B cell (primary cell): ENCODE measurements at regions not wholly inside any gene's neighbourhood (a gene's known extent, or its start where the extent isn't known, plus 50 kb on each side); places are given as distances from the start of the nearest gene placed in this dataset.

Experiments
- ATAC-seq: fragments of 200-7000 bp; cut with Tn5 transposase; one replicate; pipeline ENCODE4 v1.10.0; 2021; ENCODE audit warnings: low read depth, mild to moderate bottlenecking, moderate number of reproducible peaks, moderate library complexity
- CTCF ChIA-PET: fragments of 350-600 bp; sonication (Branson Sonifier 250); formaldehyde crosslinking; loops from one replicate; lab custom pipeline; 2021; ENCODE audit warnings: antibody characterized with exemption, inconsistent platforms; lab: Charles Lee
- POLR2A ChIA-PET: fragments of 350-600 bp; sonication (Branson Sonifier 250); formaldehyde crosslinking; loops from one replicate; lab custom pipeline; 2021; ENCODE audit warnings: antibody characterized with exemption; lab: Charles Lee
- DNase-seq: peaks from one replicate; pipeline ENCODE4 v3.0.0; 2013
- H2AFZ ChIP-seq: 2 replicates; pipeline ENCODE4 v1.6.1; 2012; ENCODE audit warnings: mild to moderate bottlenecking, low read depth, low read length; ENCODE audit not compliant: insufficient read depth, poor library complexity, severe bottlenecking
- H3K27ac ChIP-seq, 2 donors: 1 replicate in 1 of 2; 2 replicates in 1 of 2; pipeline ENCODE4 v1.5.1; 2012 to 2013; ENCODE audit warnings: low read length in 2 of 2, mild to moderate bottlenecking in 2 of 2, moderate library complexity in 1 of 2
- H3K27me3 ChIP-seq, 4 experiments: fragments of 200-600 bp in 1 of 4; sonication (generic) in 1 of 4; replicated peaks in 1 of 4; 1 replicate in 2 of 4; 2 replicates in 2 of 4; pipeline versions ENCODE4 v1.6.1 to v1.7.0; 2013 to 2016; ENCODE audit warnings: low read length in 3 of 4, mild to moderate bottlenecking in 2 of 4, mixed read lengths in 1 of 4, moderate library complexity in 1 of 4; ENCODE audit not compliant: insufficient read depth in 4 of 4, control insufficient read depth in 3 of 4; ENCODE audit errors: control extremely low read depth in 1 of 4
- H3K36me3 ChIP-seq, 2 experiments: replicated peaks in 1 of 2; 1 replicate in 1 of 2; 2 replicates in 1 of 2; pipeline versions ENCODE4 v1.6.1 to v1.7.1; 2013; ENCODE audit warnings: low read length in 1 of 2; ENCODE audit not compliant: insufficient read depth in 2 of 2, control insufficient read depth in 1 of 2; ENCODE audit errors: control extremely low read depth in 1 of 2, extremely low read depth in 1 of 2
- H3K4me1 ChIP-seq, 2 donors: fragments of 200-600 bp in 1 of 2; sonication (generic) in 1 of 2; 1 replicate in 1 of 2; 2 replicates in 1 of 2; pipeline versions ENCODE4 v1.5.1 to v1.6.1; 2013 to 2017; ENCODE audit warnings: low read length in 2 of 2; ENCODE audit not compliant: control insufficient read depth in 2 of 2, insufficient read depth in 2 of 2
- H3K4me2 ChIP-seq: replicated peaks from 2 replicates; pipeline ENCODE3; 2012; ENCODE audit warnings: mild to moderate bottlenecking, low read depth, low read length; ENCODE audit not compliant: poor library complexity, severe bottlenecking
- H3K4me3 ChIP-seq, 5 experiments: fragments of 200-600 bp in 1 of 5; sonication (generic) in 1 of 5; 1 replicate in 3 of 5; 2 replicates in 2 of 5; pipeline versions ENCODE4 v1.5.1 to v1.7.0; 2011 to 2016; ENCODE audit warnings: low read length in 4 of 5, mild to moderate bottlenecking in 4 of 5, low read depth in 2 of 5, control low read depth in 1 of 5, moderate library complexity in 1 of 5; ENCODE audit not compliant: insufficient read depth in 1 of 5; ENCODE audit errors: control extremely low read depth in 1 of 5, extremely low read depth in 1 of 5
- H3K79me2 ChIP-seq: fragments of 200-600 bp; sonication (generic); one replicate; pipeline ENCODE4 v1.6.0; 2016; ENCODE audit warnings: low read length; ENCODE audit not compliant: control insufficient read depth, insufficient read depth
- H3K9ac ChIP-seq: fragments of 200-600 bp; sonication (generic); 2 replicates; pipeline ENCODE4 v1.6.1; 2017; ENCODE audit warnings: mild to moderate bottlenecking, low read length, moderate library complexity
- H3K9me3 ChIP-seq, 3 donors: one replicate each; pipeline versions ENCODE4 v1.6.1 to v1.7.1; 2013; ENCODE audit warnings: low read length in 2 of 3; ENCODE audit not compliant: control insufficient read depth in 2 of 3, insufficient read depth in 1 of 3; ENCODE audit errors: control extremely low read depth in 1 of 3
- H4K20me1 ChIP-seq: 2 replicates; pipeline ENCODE4 v1.6.0; 2012; ENCODE audit warnings: mild to moderate bottlenecking, low read length; ENCODE audit not compliant: insufficient read depth, control insufficient read depth, poor library complexity, severe bottlenecking
- H3K27ac Mint-ChIP-seq: one replicate; pipeline ENCODE4 v1.8.0; 2021; ENCODE audit warnings: mixed read lengths
- H3K27me3 Mint-ChIP-seq: one replicate; pipeline ENCODE4 v1.8.0; 2021; ENCODE audit warnings: mixed read lengths
- H3K4me1 Mint-ChIP-seq: one replicate; pipeline ENCODE4 v1.8.0; 2021; ENCODE audit warnings: mixed read lengths
- H3K4me3 Mint-ChIP-seq: one replicate; pipeline ENCODE4 v1.8.0; 2021; ENCODE audit warnings: mixed read lengths
- H3K9me3 Mint-ChIP-seq: one replicate; pipeline ENCODE4 v1.8.0; 2022; ENCODE audit warnings: mixed read lengths; ENCODE audit not compliant: insufficient read depth
- EZH2 ChIP-seq: IDR thresholded peaks from 2 replicates; pipeline ENCODE4 v1.6.1; 2012; ENCODE audit warnings: borderline replicate concordance, low read depth, mild to moderate bottlenecking, moderate library complexity, low read length; ENCODE audit not compliant: insufficient read depth, poor library complexity, severe bottlenecking
- WGBS: methylation state at CpG from one replicate; pipeline ENCODE4 v1.1.5; 2013; ENCODE audit warnings: missing lambda C conversion rate; ENCODE audit not compliant: insufficient coverage; 5-methylcytosine and 5-hydroxymethylcytosine counted together
- intact Hi-C: fragments of 100-400 bp; cut with micrococcal nuclease; formaldehyde crosslinking; loops from one replicate; pipeline ENCODE4 v1.10.0; 2022
- TF ChIP-seq, protein P1 (sequence below): fragments of 200-600 bp; IDR thresholded peaks from one replicate; pipeline ENCODE4 v1.8.0; 2022; ENCODE audit warnings: antibody characterized with exemption, mild to moderate bottlenecking

DNA sequence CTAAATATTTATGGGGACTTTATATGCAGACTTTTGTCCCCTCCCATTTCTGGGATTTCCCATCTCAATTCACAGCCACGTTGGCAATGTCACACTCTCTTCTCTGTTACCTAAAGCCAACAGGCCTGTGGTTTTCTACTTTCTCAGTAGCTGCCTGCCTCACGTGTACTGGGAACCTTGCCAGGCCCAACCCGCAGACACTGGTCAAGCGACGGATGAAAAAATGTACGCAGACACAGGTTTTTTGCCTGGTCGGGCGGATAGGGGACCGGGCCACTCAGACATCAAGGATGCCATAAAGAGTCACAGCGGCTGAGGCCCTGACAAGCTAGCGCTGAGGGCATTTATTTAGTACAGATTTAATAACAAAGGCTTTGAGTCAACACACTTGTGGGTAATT is 204.4 kb upstream of the DPP6 start:
- Mint-ChIP-seq H3K4me1 (no peaks in the 10 kb centered on the region), H3K27ac (no peak overlapping the region), H3K4me3 (no peak overlapping the region), H3K9me3 (peaks cover 11% of the 10 kb centered on the region), H3K27me3 (no peaks in the 10 kb centered on the region)
- ChIA-PET POLR2A (no interaction called here), CTCF (no interaction called here)
- Histone ChIP-seq H3K4me1 (no peaks in the 10 kb centered on the region), H3K27me3 (no peaks in the 10 kb centered on the region), H3K9me3 (peaks cover 0 to 8% (median 0%) of the 10 kb centered on the region in 3 donors), H2AFZ (no peak overlapping the region), H3K4me2 (no peak overlapping the region), H4K20me1 (no peaks in the 10 kb centered on the region), H3K9ac (no peak overlapping the region), H3K4me3 (no peak overlapping the region), H3K79me2 (no peaks in the 10 kb centered on the region), H3K36me3 (no peaks in the 10 kb centered on the region), H3K27ac (no peak overlapping the region)
- intact Hi-C loops, result no loop called here
- DNase-seq, result no peak
- WGBS, result 90% methylated on average over 9 of the region's 11 CpGs
- TF ChIP-seq, protein P1, sequence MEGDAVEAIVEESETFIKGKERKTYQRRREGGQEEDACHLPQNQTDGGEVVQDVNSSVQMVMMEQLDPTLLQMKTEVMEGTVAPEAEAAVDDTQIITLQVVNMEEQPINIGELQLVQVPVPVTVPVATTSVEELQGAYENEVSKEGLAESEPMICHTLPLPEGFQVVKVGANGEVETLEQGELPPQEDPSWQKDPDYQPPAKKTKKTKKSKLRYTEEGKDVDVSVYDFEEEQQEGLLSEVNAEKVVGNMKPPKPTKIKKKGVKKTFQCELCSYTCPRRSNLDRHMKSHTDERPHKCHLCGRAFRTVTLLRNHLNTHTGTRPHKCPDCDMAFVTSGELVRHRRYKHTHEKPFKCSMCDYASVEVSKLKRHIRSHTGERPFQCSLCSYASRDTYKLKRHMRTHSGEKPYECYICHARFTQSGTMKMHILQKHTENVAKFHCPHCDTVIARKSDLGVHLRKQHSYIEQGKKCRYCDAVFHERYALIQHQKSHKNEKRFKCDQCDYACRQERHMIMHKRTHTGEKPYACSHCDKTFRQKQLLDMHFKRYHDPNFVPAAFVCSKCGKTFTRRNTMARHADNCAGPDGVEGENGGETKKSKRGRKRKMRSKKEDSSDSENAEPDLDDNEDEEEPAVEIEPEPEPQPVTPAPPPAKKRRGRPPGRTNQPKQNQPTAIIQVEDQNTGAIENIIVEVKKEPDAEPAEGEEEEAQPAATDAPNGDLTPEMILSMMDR, result no peak
- TF ChIP-seq EZH2, result no peak
- no peak for ATAC-seq

DNA sequence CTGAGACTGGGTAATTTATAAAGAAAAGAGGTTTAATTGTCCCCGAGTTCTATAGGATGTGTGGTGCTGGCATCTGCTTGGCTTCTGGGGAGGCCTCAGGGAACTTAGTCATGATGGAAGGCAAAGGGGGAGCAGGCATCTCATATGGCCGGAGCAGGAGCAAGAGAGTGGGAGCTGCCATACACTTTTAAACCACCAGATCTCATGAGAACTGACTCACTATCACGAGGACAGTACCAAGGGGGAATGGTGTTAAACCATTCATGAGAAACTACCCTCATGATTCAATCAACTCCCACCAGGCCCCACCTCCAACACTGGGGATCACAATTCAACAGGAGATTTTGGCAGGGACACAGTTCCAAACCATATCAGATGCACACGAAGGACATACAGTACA is 199.9 kb upstream of the DPP6 start:
- Histone ChIP-seq H2AFZ (no peak overlapping the region), H3K79me2 (no peaks in the 10 kb centered on the region), H3K9me3 (peaks cover 0 to 2% (median 0%) of the 10 kb centered on the region in 3 donors), H3K9ac (no peak overlapping the region), H3K27ac (no peak overlapping the region), H3K36me3 (no peaks in the 10 kb centered on the region), H3K4me3 (no peak overlapping the region), H3K27me3 (no peaks in the 10 kb centered on the region), H3K4me2 (no peak overlapping the region), H3K4me1 (no peaks in the 10 kb centered on the region), H4K20me1 (no peaks in the 10 kb centered on the region)
- peaks cover 6% of the 10 kb centered on the region for H3K9me3 Mint-ChIP-seq
- DNase-seq, result no peak
- ChIA-PET CTCF (no interaction called here), POLR2A (no interaction called here)
- no peaks in the 10 kb centered on the region for H3K4me1 Mint-ChIP-seq
- ATAC-seq, result no peak
- H3K27me3 Mint-ChIP-seq, result no peaks in the 10 kb centered on the region
- no peak for TF ChIP-seq EZH2
- TF ChIP-seq, protein P1, result no peak
- 81% methylated on average over 3 of the region's 4 CpGs for WGBS
- H3K27ac Mint-ChIP-seq, result no peak overlapping the region
- no peak overlapping the region for H3K4me3 Mint-ChIP-seq
- intact Hi-C loops, result no loop called here
